K562 (cell line): ENCODE measurements at regions not wholly inside any gene's neighbourhood (a gene's known extent, or its start where the extent isn't known, plus 50 kb on each side); places are given as distances from the start of the nearest gene placed in this dataset.

Experiments used
- ATAC-seq: fragments of 200-7000 bp; cut with Tn5 transposase; 3 replicates; pipeline ENCODE4 v1.9.1; 2020; ENCODE audit warnings: moderate library complexity
- BruUV-seq: library from RNA; stranded (reverse); fragments of 400-500 nt; replicated peaks from 2 replicates; lab custom pipeline; 2021; lab: Mats Ljungman, UMichigan
- CTCF ChIA-PET: fragments of 300-600 bp; formaldehyde crosslinking; extraction: SDS; loops from one replicate; lab custom pipeline; 2021; ENCODE audit warnings: low intra/inter-chr PET ratio; lab: Yijun Ruan, JAX
- POLR2A ChIA-PET: fragments of 300-600, 350-650 bp; sonication (Branson Sonifier 250); formaldehyde crosslinking; extraction: SDS; loops from one replicate; lab custom pipeline; 2021; ENCODE audit warnings: antibody characterized with exemption, inconsistent platforms; lab: Yijun Ruan, JAX
- DNase-seq, 4 experiments: peaks; one replicate each; pipeline versions ENCODE4 v3.0.0 to v3.0.0-alpha.2; 2011 to 2018; ENCODE audit warnings: low spot score in 3 of 4, mixed read lengths in 3 of 4; ENCODE audit errors: extremely low read depth in 1 of 4
- FAIRE-seq: peaks from 2 replicates; lab custom pipeline; 2011; peaks lifted over from hg19 to GRCh38; lab: Jason Lieb, UNC
- H2AFZ ChIP-seq: 2 replicates; pipeline ENCODE4 v1.6.0; 2011; ENCODE audit warnings: low read depth, low read length, control low read depth, inconsistent platforms
- H3K27ac ChIP-seq: fragments of 200-600 bp; 3 replicates; pipeline ENCODE4 v1.8.0; 2011; ENCODE audit warnings: low read depth, mild to moderate bottlenecking, control low read depth, inconsistent platforms, low read length, moderate library complexity, mixed read lengths; ENCODE audit errors: extremely low read depth
- H3K27me3 ChIP-seq, 2 experiments: fragments of 300-600 bp in 1 of 2; 2 replicates in 1 of 2; 3 replicates in 1 of 2; pipeline versions ENCODE4 v1.6.0 to v1.8.0; 2011; ENCODE audit warnings: inconsistent platforms in 2 of 2, low read length in 2 of 2, mild to moderate bottlenecking in 1 of 2, mixed read lengths in 1 of 2, moderate library complexity in 1 of 2; ENCODE audit not compliant: control insufficient read depth in 2 of 2, insufficient read depth in 2 of 2
- H3K36me3 ChIP-seq: fragments of 300-600 bp; 3 replicates; pipeline ENCODE4 v1.8.0; 2011; ENCODE audit warnings: mild to moderate bottlenecking, low read length, inconsistent platforms; ENCODE audit not compliant: control insufficient read depth, insufficient read depth
- H3K4me1 ChIP-seq, 2 experiments: fragments of 200-600 bp in 1 of 2; replicated peaks in 1 of 2; 2 replicates in 1 of 2; 3 replicates in 1 of 2; pipeline versions ENCODE4 v1.5.1 to v1.8.0; 2011; ENCODE audit warnings: inconsistent platforms in 2 of 2, low read length in 2 of 2, mild to moderate bottlenecking in 1 of 2, mixed read lengths in 1 of 2, moderate library complexity in 1 of 2; ENCODE audit not compliant: control insufficient read depth in 2 of 2, insufficient read depth in 2 of 2
- H3K4me2 ChIP-seq: 2 replicates; pipeline ENCODE4 v1.6.1; 2011; ENCODE audit warnings: low read length, control low read depth, inconsistent platforms, mixed read lengths; ENCODE audit not compliant: insufficient read depth
- H3K4me3 ChIP-seq: fragments of 200-600 bp; sonication (generic), shearing (Covaris generic); 2 replicates; pipeline ENCODE4 v1.5.1; 2016; ENCODE audit warnings: control low read depth, inconsistent platforms
- H3K79me2 ChIP-seq: fragments of 200-600 bp; 3 replicates; pipeline ENCODE4 v1.8.0; 2011; ENCODE audit warnings: low read length, inconsistent platforms; ENCODE audit not compliant: control insufficient read depth, insufficient read depth
- H3K9ac ChIP-seq, 2 experiments: 2 replicates each; pipeline versions ENCODE4 v1.6.0 to v1.6.1; 2011; ENCODE audit warnings: low read depth in 2 of 2, low read length in 2 of 2, control low read depth in 1 of 2, inconsistent platforms in 1 of 2, mild to moderate bottlenecking in 1 of 2, mixed read lengths in 1 of 2; ENCODE audit not compliant: insufficient read depth in 1 of 2
- H3K9me1 ChIP-seq: one replicate; pipeline ENCODE4 v1.6.0; 2011; ENCODE audit warnings: inconsistent platforms, mild to moderate bottlenecking, low read length, moderate library complexity; ENCODE audit not compliant: control insufficient read depth, insufficient read depth
- H3K9me3 ChIP-seq: replicated peaks from 2 replicates; pipeline ENCODE4 v1.5.1; 2011; ENCODE audit warnings: low read depth, low read length, inconsistent platforms; ENCODE audit not compliant: control insufficient read depth, insufficient read depth
- H4K20me1 ChIP-seq: replicated peaks from 2 replicates; pipeline ENCODE4 v1.6.1; 2011; ENCODE audit warnings: low read length, inconsistent platforms, mixed read lengths; ENCODE audit not compliant: control insufficient read depth, insufficient read depth
- CREB3L1 ChIP-seq: fragments of 450-650 bp; IDR thresholded peaks from 2 replicates; pipeline ENCODE4 v1.6.1; 2014; ENCODE audit warnings: low read depth, mild to moderate bottlenecking, moderate library complexity, borderline replicate concordance
- E2F6 ChIP-seq, 2 experiments: IDR thresholded peaks; 2 replicates each; pipeline ENCODE4 v1.6.1; 2011; ENCODE audit warnings: borderline replicate concordance in 1 of 2, control low read depth in 1 of 2, low read depth in 1 of 2, low read length in 1 of 2, mild to moderate bottlenecking in 1 of 2, mixed read lengths in 1 of 2, moderate library complexity in 1 of 2; ENCODE audit not compliant: insufficient read depth in 1 of 2, insufficient read length in 1 of 2, poor library complexity in 1 of 2, severe bottlenecking in 1 of 2; ENCODE audit errors: extremely low read depth in 1 of 2
- ELF1 ChIP-seq: fragments of 200-800 bp; sonication (Bioruptor generic); IDR thresholded peaks from 2 replicates; pipeline ENCODE4 v1.6.1; 2016; ENCODE audit warnings: missing genetic modification characterization, missing compliant biosample characterization
- FOXK1 ChIP-seq: sonication (generic); formaldehyde crosslinking; IDR thresholded peaks from 2 replicates; pipeline ENCODE4 v1.8.0; 2022; ENCODE audit warnings: missing genetic modification reagents, mild to moderate bottlenecking, borderline replicate concordance
- FOXK2 ChIP-seq, 2 experiments: fragments of 450-650 bp; IDR thresholded peaks in 1 of 2; conservative IDR thresholded peaks in 1 of 2; 2 replicates each; pipeline ENCODE4 v1.6.1; 2016; ENCODE audit warnings: low read depth in 2 of 2, mild to moderate bottlenecking in 1 of 2
- GABPB1 ChIP-seq: sonication (generic); formaldehyde crosslinking; IDR thresholded peaks from 2 replicates; pipeline ENCODE4 v1.8.0; 2022; ENCODE audit warnings: mild to moderate bottlenecking, missing genetic modification reagents
- KLF6 ChIP-seq: fragments of 250-450 bp; sonication (Bioruptor Pico); IDR thresholded peaks from 2 replicates; pipeline ENCODE4 v1.4.0; 2020; ENCODE audit warnings: mild to moderate bottlenecking, moderate library complexity, borderline replicate concordance
- NEUROD1 ChIP-seq: fragments of 150-350 bp; IDR thresholded peaks from 2 replicates; pipeline ENCODE4 v1.6.1; 2014; ENCODE audit warnings: borderline replicate concordance, low read length, low read depth; ENCODE audit not compliant: partially characterized antibody
- NR0B1 ChIP-seq: fragments of 450-650 bp; IDR thresholded peaks from one replicate; pipeline ENCODE4 v1.6.1; 2018; ENCODE audit warnings: mild to moderate bottlenecking, moderate library complexity; ENCODE audit not compliant: partially characterized antibody
- POLR3A ChIP-seq: IDR thresholded peaks from 2 replicates; pipeline ENCODE4 v1.6.1; 2011; ENCODE audit warnings: borderline replicate concordance, mild to moderate bottlenecking, moderate library complexity; ENCODE audit not compliant: insufficient read length, insufficient read depth; ENCODE audit errors: extremely low read depth
- RBM17 ChIP-seq: fragments of 200-400 bp; formaldehyde crosslinking; IDR thresholded peaks from 2 replicates; pipeline ENCODE4 v1.6.1; 2017; ENCODE audit warnings: low read depth, mild to moderate bottlenecking, low read length, borderline replicate concordance
- SMC3 ChIP-seq: conservative IDR thresholded peaks from 2 replicates; pipeline ENCODE4 v1.6.1; 2011; ENCODE audit warnings: low read depth, low read length, improper control_type of control experiment; ENCODE audit not compliant: insufficient read depth
- STAT5B ChIP-seq: fragments of 250-450 bp; sonication (Bioruptor Pico); IDR thresholded peaks from 2 replicates; pipeline ENCODE4 v1.8.0; 2021; ENCODE audit warnings: mild to moderate bottlenecking, inconsistent platforms
- TAF1 ChIP-seq: IDR thresholded peaks from 2 replicates; pipeline ENCODE4 v1.6.1; 2011; ENCODE audit warnings: mild to moderate bottlenecking, low read length, moderate library complexity; ENCODE audit not compliant: insufficient read depth, control insufficient read depth, severe bottlenecking; ENCODE audit errors: extremely low read depth
- TRIM24 ChIP-seq, 2 experiments: fragments of 450-650 bp; IDR thresholded peaks; 2 replicates each; pipeline ENCODE4 v1.6.1; 2016
- U2AF1 ChIP-seq: fragments of 200-400 bp; formaldehyde crosslinking; optimal IDR thresholded peaks from 2 replicates; pipeline ENCODE3; 2017; ENCODE audit warnings: mild to moderate bottlenecking, low read depth, low read length, moderate library complexity
- ZNF12 ChIP-seq: sonication (generic); formaldehyde crosslinking; IDR thresholded peaks from 2 replicates; pipeline ENCODE4 v1.4.0; 2020; ENCODE audit warnings: mild to moderate bottlenecking, missing genetic modification reagents
- ZNF695 ChIP-seq: fragments of 450-650 bp; formaldehyde crosslinking; IDR thresholded peaks from 2 replicates; pipeline ENCODE4 v1.4.0; 2020; ENCODE audit warnings: mild to moderate bottlenecking, moderate library complexity
- ZNF77 ChIP-seq: fragments of 250-450 bp; sonication (Bioruptor Pico); IDR thresholded peaks from 2 replicates; pipeline ENCODE4 v1.5.0; 2020
- WGBS: fragments of 100-300 bp; shearing (Covaris generic); methylation state at CpG from one replicate; pipeline ENCODE4 v1.1.6; 2016; ENCODE audit warnings: low coverage, mixed read lengths; ENCODE audit not compliant: insufficient coverage; ENCODE audit errors: missing lambda C conversion rate; 5-methylcytosine and 5-hydroxymethylcytosine counted together
- in situ Hi-C: fragments of 300-500 bp; cut with MboI; formaldehyde crosslinking; loops from 4 replicates; pipeline ENCODE4 v1.15.0; 2018; ENCODE audit warnings: inconsistent platforms, mixed read lengths
- intact Hi-C: fragments of 100-400 bp; cut with micrococcal nuclease; formaldehyde crosslinking; loops from 2 replicates; pipeline ENCODE4 v1.14.2; 2022

- no peak for TF ChIP-seq GABPB1 (CRISPR knock-in tag)
- no peak for TF ChIP-seq TAF1
Measured at GRCh38 chr4:187500796-187501195, 494.8 kb upstream of the ZFP42 start (continued).

GRCh38 chr4:187501731-187502130 lies 493.8 kb upstream of the ZFP42 start:
- H3K27me3 ChIP-seq: no peaks in the 10 kb centered on the region
- H3K79me2 ChIP-seq: no peaks in the 10 kb centered on the region
- intact Hi-C loops (no loop called here), in situ Hi-C loops (no loop called here)
- no peaks in the 10 kb centered on the region for H3K9me1 ChIP-seq
- H3K4me2 ChIP-seq: no peak overlapping the region
- FAIRE-seq (no peak), ATAC-seq (no peak), DNase-seq (no peak)
- no TSS peak for BruUV-seq
- 3% methylated on average over 8 of the region's 8 CpGs for WGBS
- H3K27ac ChIP-seq: no peak overlapping the region
- no peaks in the 10 kb centered on the region for H3K9me3 ChIP-seq
- no peaks in the 10 kb centered on the region for H3K4me1 ChIP-seq
- no peaks in the 10 kb centered on the region for H3K36me3 ChIP-seq
- no peaks in the 10 kb centered on the region for H4K20me1 ChIP-seq
- H3K4me3 ChIP-seq: no peak overlapping the region
- H3K9ac ChIP-seq: no peak overlapping the region
- H2AFZ ChIP-seq: no peak overlapping the region
- CTCF ChIA-PET: no interaction called here
- POLR2A ChIA-PET: no interaction called here
- TF ChIP-seq ZNF12 (CRISPR knock-in tag) (no peak), NEUROD1 (no peak), FOXK2 (conservative IDR thresholded peaks at IDR 0.05 in 1 of 2, IDR thresholded peaks at IDR 0.05 in 1 of 2; ENCODE audit: low read depth in 2 of 2) (no peak), KLF6 (CRISPR knock-in tag) (no peak), STAT5B (CRISPR knock-in tag) (no peak), ELF1 (tag) (no peak), ZNF695 (CRISPR knock-in tag) (no peak), ZNF77 (no peak), CREB3L1 (no peak), U2AF1 (no peak), POLR3A (no peak), FOXK1 (CRISPR knock-in tag) (no peak), RBM17 (no peak), SMC3 (no peak), TRIM24 (IDR thresholded peaks at IDR 0.05) (no peak), E2F6 (IDR thresholded peaks at IDR 0.05; ENCODE audit: borderline replicate concordance in 1 of 2, extremely low read depth in 1 of 2, insufficient read depth in 1 of 2, insufficient read length in 1 of 2, low read depth in 1 of 2, low read length in 1 of 2, poor library complexity in 1 of 2, severe bottlenecking in 1 of 2) (no peak), NR0B1 (no peak)
